COLO829 (cell line): ENCODE measurements at regions not wholly inside any gene's neighbourhood (a gene's known extent, or its start where the extent isn't known, plus 50 kb on each side); places are given as distances from the start of the nearest gene placed in this dataset.
"Not testable (repeated sequence)": the region's sequence is repeated elsewhere in the genome, so short reads cannot be mapped to it uniquely, and the experiment has no call there.

Source experiments
- DNase-seq: peaks from one replicate; pipeline ENCODE4 v3.0.0; 2012; ENCODE audit warnings: low spot score

DNA sequence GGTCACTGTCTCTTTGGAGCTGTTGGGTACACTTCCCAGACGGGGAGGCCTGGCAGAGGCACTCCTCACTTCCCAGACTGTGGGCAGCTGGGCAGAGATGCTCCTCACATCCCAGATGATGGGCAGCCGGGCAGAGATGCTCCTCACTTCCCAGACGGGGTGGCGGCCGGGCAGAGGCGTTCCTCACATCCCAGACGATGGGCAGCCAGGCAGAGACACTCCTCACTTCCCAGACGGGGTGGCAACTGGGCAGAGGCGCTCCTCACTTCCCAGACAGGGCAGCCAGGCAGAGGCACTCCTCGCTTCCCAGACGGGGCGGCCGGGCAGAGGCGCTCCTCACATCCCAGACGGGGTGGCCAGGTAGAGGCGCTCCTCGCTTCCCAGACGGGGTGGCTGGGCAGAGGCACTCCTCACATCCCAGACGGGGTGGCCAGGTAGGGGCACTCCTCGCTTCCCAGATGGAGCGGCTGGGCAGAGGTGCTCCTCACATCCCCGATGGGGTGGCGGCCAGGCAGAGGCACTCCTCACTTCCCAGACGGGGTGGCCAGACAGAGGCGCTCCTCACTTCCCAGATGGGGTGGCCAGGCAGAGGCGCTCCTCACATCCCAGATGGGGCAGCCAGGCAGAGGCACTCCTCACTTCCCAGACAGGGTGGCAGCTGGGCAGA, 833.1 kb upstream of the RAG2 start:
- DNase-seq: not testable (repeated sequence)

DNA sequence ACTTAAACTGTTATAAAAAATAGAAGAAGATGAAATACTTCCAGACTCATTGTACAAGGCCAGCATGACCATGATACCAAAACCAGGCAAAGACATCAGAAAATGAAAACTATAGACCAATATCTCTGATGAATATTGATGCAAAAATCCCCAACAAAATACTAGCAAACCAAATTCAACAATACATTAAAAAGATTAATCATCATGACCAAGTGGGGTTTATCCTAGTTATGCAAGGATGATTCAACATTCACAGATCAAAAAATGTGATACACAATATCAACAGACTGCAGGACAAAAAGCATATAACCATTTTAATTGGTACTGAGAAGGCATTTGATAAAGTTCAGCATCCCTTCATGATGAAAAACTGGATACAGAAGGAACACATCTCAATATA, 824.5 kb upstream of the RAG2 start:
- DNase-seq: no peak

DNA sequence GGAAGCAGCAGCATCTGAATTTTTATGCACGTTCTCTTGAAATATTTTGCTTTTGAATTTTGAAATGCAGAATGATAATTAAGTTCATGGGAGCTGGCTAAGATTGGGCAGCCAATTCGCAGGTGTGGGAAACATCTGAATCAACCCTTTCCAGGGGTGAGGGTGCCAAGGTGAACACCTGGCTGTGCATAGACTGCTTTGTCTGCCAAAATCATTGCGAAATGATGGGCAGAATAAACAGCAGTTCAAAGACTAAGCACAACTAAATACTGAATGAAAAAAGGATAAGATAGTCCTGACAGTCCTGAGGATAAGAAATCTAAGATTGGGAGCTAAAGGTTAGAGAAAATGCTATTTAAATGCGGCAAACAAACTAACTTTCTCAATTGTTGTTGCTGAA, 813.3 kb upstream of the RAG2 start:
- no peak for DNase-seq

DNA sequence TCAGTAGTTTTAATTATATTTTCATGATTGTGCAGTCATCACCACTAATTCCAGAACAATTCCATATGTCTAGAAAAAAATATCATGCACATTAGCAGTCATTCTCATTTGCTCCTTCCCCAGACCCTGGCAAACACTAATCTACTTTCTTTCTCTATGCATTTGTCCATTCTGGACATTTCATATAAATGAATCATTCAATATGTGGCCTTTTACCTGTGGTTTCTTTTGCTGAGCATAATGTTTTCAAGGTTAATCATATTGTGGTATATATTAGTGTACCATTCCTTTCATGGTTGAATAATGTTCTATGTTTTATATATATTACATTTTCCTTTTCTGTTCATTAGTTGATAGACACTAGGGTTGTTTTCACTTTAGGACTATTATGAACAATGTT, 811.1 kb upstream of the RAG2 start:
- no peak for DNase-seq

DNA sequence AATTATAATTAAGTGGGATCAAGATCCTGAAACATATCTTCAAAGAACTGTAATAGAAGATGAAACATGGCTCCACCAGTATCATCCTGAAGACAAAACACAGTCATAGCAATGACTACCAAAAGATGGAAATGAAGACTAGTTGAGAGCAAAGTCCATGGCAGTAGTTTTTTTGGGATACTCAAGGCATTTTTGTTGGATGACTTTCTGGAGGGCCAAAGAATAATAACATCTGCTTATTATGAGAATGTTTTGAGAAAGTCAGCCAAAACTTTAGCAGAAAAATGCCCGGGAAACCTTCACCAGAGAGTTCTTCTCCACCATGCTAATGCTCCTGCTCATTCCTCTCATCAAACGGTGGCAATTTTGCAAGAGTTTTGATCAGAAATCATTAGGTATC, 809.4 kb upstream of the RAG2 start:
- DNase-seq: no peak

DNA sequence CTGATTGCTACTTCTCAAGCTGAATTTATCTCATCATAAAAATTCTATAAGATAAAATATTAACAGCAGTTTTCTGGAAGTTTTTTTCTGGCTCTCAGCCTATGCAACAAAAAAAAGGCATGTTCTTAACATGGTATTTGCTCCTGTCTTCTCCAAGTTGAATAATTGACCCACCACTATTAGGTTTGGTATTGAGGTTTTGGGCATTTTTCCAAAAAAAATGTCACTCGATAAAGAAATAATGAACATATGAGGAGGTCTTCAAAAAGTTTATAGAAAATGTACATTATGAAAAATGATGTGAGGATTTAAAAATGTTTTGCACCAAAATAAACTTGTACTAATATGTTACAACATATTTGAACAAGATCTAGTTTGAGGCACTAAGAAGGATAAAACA, 808.6 kb upstream of the RAG2 start:
- no peak for DNase-seq

DNA sequence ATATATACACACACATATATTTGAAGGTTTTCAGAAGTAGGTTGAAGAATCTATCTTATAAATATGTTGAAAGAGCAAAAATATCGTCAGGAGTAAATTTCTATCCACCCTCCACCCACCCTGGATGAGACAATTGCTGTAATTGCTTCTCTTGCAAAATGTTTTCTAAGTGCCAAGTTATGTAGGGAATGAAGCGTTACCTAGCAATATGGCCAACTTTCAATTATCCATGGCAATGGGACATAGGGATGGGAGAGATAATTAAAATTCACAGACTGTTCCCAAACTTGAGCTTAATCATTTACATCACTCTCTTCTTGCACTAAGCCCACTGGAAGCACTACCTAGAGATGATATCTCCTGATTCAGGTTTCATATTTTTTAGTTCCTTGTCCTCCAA, 806.2 kb upstream of the RAG2 start:
- DNase-seq: no peak

DNA sequence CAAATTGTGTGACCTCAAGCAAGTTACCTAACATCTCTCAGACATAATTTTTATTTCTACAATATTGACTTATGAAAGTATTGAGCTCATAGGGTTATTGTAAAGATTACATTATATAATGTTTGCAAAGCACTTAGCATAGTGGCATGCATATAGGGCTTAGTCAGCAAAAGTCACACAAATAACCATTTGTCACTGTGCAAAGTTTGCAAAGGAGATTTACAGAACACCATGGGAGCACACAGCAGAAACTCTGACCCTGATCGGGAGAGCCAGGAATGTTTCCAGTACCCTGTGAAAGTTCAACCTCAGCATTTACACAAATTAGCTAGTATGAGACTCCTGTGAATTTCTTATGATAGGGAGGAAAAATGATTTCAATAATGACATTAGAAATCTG, 804.6 kb upstream of the RAG2 start:
- DNase-seq: no peak

DNA sequence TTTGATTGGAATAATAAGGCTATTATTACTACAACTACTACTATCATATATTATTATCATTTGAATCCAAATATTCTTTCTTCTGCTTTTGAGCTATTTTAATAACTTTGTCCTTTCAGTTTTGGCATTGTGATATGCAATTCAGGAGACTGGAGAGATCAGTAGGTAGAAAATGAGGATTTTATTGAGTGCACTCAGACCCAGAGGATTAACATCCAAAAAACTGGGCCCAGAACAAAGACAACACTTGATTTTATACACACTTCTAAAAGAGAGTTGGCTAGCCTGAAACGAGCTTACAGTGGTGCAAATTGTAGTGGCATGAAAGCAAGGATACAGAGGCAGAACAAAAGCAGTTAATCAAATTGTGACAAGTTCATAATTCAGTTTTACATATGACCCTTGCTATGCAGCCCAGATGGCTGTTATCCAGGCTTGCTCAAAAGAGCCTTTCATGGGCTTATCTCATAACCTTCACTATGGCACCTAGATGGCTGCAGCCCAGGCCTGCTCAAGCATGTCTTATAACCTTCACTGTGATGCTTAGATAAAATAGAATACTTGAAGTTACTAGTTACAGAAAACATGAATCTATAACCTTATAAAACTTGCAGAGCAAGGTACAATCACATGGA, 796.3 kb upstream of the RAG2 start:
- no peak for DNase-seq

DNA sequence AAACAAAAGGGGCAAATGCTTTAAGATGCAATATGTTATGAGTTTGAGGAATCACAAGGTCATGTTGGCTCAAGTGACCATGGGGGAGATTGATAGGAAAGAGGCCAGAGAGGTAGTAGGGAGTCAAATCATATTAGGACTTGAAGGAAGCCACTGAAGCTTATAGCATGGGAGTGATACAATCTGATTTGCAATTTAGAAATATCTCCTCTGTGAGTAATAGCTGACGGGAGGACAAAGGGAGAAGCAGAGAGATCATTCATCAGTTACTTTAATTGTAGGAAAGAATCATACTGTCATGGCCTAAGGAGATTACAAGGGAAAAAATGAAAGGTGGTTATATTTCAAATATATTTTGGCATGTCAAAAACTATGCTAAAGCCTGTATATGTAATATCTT, 793.6 kb upstream of the RAG2 start:
- no peak for DNase-seq

DNA sequence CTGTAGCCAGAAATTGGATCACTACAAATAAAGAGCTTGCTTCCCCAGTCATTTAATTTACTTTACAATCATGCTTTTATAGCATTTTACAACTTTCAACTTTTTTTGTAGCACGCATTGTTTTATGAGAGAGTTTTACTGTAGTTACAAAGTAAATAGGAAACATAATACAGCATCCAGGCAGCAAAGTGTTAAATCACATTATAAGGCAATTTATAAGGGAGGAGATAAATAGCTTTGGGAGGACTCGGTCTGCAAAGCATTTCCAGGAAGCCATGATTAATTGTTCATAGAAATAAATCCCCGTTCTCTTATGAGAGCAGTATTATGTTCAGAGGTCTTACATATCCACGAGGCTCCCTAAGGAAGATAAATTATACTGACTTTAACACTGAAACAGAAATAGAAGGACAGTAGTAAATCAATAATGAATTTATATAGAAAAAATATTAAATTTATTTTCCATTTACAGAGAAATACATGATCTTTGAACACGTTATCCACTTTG, 792.6 kb upstream of the RAG2 start:
- DNase-seq: no peak

DNA sequence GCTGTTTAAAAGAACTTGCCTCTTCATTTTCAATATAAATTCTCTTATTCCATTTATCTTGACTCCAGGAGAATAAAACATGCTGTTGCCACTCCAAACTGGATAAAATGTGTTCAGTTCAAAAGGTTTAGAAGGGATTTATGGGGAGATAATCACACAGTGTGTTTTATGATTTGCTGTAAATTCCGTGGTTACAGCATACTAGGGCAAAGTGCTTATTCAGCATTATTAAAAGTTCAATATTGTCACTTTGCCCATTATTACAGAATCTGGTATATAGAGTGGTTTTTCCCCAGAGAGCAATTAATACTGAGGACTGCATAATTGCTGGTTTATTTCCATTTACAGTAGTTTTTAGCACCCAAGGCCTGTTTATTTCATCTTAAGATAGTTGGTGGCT, 780.9 kb upstream of the RAG2 start:
- DNase-seq: no peak

DNA sequence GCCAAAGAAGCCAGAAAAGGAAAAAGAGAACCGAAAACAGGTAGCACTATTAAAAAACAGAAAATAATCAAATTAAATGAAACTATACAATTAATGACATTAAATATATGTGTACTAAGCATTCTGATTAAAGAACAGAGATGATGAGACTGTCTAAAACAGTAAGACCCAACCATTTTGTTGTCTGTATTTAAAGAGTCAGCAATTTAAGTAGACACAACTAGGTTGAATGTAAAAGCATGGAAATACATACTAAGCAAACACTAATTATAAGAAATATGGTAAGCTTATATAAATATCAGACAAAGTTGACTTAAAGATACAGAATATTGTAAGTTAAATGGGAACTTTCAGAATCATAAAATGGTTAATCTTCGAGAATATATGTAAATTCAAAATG, 774.6 kb upstream of the RAG2 start:
- DNase-seq: no peak

DNA sequence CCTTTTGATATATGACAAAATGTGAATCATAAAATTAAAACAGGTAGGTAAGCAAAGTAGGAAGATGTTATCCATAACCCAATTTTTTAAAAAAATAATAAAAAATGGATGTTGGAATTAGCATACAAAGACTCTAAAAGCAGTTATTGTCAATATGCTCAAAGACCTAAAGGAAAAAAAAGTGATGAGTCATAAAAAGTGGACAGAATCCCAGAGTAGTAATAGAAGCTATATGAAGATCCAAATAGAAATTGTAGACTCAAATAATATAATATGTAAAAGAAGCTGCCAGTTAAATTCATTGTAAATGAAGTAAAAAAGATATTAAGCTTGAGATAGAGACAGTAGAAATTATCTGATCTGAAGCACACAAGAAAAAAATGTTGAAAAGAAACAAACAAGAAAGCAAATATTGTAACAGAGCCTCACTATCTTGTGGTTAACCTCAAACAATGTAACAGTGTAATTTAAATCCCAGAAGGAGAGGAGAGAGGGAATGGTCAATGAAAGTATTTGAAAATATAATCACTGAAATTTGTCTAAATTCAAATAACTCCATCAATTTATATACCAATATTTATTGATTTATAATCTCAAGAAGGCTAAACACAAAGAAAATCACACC, 773.4 kb upstream of the RAG2 start:
- no peak for DNase-seq

DNA sequence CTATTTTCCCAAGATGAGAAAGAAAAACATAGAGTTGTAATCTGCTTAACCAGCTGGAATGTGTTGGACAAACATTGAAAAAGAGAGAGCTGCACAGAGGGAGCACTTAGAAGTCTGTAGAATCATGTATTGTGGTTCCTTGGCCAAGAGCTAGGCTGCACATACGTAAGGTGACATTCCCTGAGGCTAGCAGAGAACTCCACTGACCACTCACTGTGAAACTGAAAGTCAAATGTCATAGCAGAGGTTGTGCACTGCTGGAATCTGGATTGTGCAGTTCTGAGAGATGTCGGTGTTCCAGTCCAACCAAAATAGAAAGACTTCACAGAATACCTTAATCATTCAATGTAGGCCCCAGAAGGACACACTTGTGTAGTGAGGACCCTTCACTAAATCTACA, 772.8 kb upstream of the RAG2 start:
- DNase-seq: no peak

DNA sequence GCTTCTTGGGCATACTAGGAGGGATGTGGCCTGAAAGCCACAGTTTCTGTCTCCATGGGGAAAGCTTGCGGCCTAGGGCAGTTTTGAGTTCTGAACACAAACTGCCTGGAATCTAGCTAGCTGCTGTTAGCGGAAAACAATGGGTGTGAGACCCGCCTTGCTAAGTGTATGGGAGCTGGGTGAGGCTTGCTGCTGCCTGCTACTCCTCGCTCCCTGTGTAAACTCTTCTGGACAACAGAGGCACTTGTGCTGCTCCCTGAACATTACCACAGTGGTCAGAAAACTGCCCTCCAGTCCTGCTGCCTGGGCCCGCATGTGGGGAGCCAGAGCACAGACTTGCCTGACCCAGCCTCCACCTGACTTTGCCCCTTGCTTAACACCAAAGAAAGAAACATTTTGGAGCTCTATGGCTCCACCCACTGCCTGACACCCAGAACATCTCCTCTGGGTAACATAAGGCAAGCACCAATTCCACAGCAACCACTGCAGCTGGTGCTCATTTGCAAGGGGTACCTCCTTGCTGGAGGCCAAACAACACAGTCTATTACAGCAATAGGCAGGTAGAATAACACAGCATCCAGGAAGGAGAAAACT, 766.3 kb upstream of the RAG2 start:
- DNase-seq: no peak

DNA sequence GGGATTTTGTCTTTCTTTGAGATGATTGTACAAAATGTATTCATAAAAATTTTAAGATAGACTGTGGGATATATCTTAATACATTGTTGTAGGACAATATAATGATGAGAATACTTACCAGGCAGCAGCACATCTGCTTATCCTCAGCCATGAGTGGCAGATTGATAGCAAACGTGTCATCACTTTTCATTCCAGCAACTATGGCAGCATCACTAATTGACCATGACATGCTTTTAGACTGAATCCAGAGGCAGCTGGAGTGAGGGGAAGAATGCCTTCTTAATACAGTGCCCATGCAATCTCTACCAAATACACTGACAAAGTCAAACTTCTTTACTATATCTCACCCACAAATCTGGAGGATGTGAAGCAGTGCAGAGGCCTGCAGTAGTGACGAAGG, 755.2 kb upstream of the RAG2 start:
- DNase-seq: no peak

DNA sequence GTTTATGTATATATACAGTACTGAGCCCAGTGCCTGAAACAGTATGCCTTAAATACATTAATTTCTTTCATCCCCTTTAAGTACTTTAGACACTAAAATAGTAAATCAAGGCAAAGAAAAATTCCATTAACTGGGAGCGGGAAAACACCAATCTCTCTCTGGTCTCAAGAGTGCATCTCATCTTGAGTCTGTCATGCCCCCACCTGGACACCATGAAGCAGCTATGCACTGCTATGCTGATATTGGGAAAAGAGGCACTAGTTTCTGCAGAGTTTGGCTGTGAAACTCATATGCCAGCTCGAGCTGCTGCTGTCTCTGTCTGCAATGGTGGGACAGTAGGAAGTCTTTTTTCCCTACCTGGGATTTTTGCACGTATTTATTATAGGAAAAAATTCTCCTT, 754.4 kb upstream of the RAG2 start:
- DNase-seq: no peak

DNA sequence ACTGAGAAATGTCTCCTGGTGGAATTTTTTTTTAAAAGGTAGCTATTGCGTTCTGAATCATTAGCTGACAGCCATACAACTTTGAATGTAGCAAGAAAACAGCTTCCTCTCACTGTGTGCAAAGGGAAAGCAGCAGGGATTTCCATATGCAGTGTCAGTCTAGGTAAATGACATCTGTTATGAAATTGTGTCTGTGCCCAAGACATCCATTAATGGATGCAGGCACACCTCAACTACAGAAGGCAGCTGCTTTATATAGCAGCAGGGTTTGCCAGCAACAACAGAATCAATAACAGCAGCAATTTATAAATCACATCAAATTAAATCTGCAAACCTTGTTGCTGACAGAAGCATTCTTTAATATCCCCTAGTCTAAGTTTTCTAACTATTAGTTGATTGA, 745.3 kb upstream of the RAG2 start:
- DNase-seq: no peak

DNA sequence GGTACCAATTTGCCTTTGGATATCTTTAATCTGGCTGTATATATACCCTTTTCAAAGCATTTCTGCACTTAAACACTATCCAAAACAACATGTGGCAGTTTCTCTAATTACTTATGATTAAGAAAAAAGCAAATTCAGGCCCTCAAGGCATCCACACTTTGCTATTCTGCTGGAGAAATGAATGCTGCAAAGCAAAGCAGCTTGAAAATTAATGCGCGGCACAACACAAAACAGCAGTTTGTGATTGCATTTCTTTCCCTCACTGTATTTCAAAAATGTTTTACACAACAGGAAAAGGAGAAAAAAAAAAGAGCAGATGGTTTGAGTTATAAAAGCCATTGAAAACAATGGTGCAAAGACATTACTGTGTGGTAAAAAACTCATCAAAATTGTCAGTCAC, 738.4 kb upstream of the RAG2 start:
- no peak for DNase-seq

DNA sequence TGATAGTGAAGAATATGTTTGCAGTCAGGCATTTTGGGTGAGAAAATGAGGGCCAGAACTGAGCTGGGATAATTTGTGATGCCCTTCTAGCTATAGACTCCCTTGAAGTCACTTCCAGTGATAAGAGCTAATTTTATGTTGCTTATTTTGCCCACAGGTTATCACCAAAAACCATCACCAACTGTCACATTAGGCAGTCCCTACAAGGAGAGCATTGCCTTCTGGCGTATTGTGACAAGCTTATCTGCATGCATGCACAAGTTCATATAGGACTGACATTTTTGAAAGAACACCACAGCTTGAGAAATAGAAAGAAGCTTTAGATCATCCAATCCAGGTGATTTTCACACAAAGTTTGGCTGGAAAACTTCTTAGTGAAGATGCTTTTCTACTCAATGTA, 735.3 kb upstream of the RAG2 start:
- DNase-seq: no peak

DNA sequence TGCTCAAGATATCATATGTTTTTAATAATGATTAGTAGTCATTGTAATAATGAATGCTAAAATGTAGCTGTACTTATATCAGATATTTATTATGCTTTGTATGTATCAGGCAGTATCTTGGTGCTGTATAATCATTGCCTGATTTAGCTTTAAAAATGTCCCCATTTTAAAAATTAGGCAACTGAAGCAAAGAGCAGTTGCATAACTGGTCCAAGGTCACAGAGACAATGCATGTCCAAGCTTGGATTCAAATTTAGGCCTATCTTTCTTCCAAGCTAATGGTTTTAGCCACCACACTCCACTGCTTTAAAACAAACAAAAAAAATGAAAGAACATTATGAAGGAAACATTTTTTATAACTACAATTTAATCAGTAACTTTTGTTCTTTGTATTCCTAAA, 725.8 kb upstream of the RAG2 start:
- no peak for DNase-seq
